ENCODE measurements at regions not wholly inside any gene's neighbourhood (a gene's known extent, or its start where the extent isn't known, plus 50 kb on each side); places are given as distances from the start of the nearest gene placed in this dataset.
"Not testable (repeated sequence)": the region's sequence is repeated elsewhere in the genome, so short reads cannot be mapped to it uniquely, and the experiment has no call there.

- no peak for DNase-seq
Measured at GRCh38 chr5:131107128-131107527, 57.9 kb downstream of the HINT1 start.

GRCh38 chr5:131104169-131104808 lies 60.8 kb downstream of the HINT1 start:
- DNase-seq = no peak

- DNase-seq = no peak
Measured at GRCh38 chr5:131096774-131097710, 68.0 kb downstream of the HINT1 start.

GRCh38 chr5:131095561-131095960 lies 69.5 kb downstream of the HINT1 start:
- DNase-seq = not testable (repeated sequence)

GRCh38 chr5:131084436-131084835 lies 80.6 kb downstream of the HINT1 start:
- no peak for DNase-seq

GRCh38 chr5:131081913-131082488 lies 83.1 kb downstream of the HINT1 start:
- no peak for DNase-seq

GRCh38 chr5:131081374-131081773 lies 83.7 kb downstream of the HINT1 start:
- no peak for DNase-seq

- no peak for DNase-seq
Measured at GRCh38 chr5:131079232-131079631, 85.8 kb downstream of the HINT1 start.

GRCh38 chr5:131068893-131069643 lies 96.0 kb downstream of the HINT1 start:
- peak; percentile 4 for DNase-seq

GRCh38 chr5:131068076-131068475 lies 97.0 kb downstream of the HINT1 start:
- no peak for DNase-seq

- no peak for DNase-seq
Measured at GRCh38 chr5:131067636-131068035, 97.4 kb downstream of the HINT1 start.

GRCh38 chr5:131064669-131065371 lies 100.2 kb downstream of the HINT1 start:
- no peak for DNase-seq

- DNase-seq = no peak
Measured at GRCh38 chr5:131042021-131042789, 122.9 kb downstream of the HINT1 start.

- no peak for DNase-seq
Measured at GRCh38 chr5:131023498-131023865, 141.6 kb downstream of the HINT1 start.

GRCh38 chr5:131022811-131023497 lies 142.1 kb downstream of the HINT1 start:
- DNase-seq = peak; percentile 17

- no peak for DNase-seq
Measured at GRCh38 chr5:131021646-131022045, 143.4 kb downstream of the HINT1 start.

GRCh38 chr5:131019601-131020315 lies 145.3 kb downstream of the HINT1 start:
- peak; percentile 5 for DNase-seq

GRCh38 chr5:131019111-131019510 lies 145.9 kb downstream of the HINT1 start:
- no peak for DNase-seq

- DNase-seq = no peak
Measured at GRCh38 chr5:131008329-131008728, 156.7 kb downstream of the HINT1 start.
